ENCODE measurements at regions not wholly inside any gene's neighbourhood (a gene's known extent, or its start where the extent isn't known, plus 50 kb on each side); places are given as distances from the start of the nearest gene placed in this dataset.

GRCh38 chr14:37695866-37696265 is 100.4 kb downstream of the TTC6 start:
- DNase-seq, result no peak
- H3K4me3 Mint-ChIP-seq (ENCODE audit: low read depth, unreplicated experiment), result no peak overlapping the region
- intact Hi-C loops (cut with micrococcal nuclease; ENCODE audit: unreplicated experiment), result loop anchor here (5.0 kb wide), 1 partner anchor 449 kb away; no protein-coding TSS in a partner anchor
- H3K4me1 Mint-ChIP-seq (ENCODE audit: low read depth, unreplicated experiment), result peaks cover 37% of the 10 kb centered on the region
- no peak for TF ChIP-seq CTCF (IDR thresholded peaks at IDR 0.05; ENCODE audit: unreplicated experiment)
- CTCF ChIA-PET, result no interaction called here
- H3K27ac Mint-ChIP-seq (ENCODE audit: unreplicated experiment), result peak overlapping the region; percentile 18
- H3K27me3 Mint-ChIP-seq (ENCODE audit: unreplicated experiment), result no peaks in the 10 kb centered on the region
- no TSS peak for BruUV-seq (replicated peaks)
- H3K9me3 Mint-ChIP-seq (ENCODE audit: low read depth, unreplicated experiment), result peaks cover 14% of the 10 kb centered on the region
- no peaks in the 10 kb centered on the region for H3K36me3 Mint-ChIP-seq (ENCODE audit: insufficient read depth, unreplicated experiment)

GRCh38 chr14:37697489-37698121 is 102.2 kb downstream of the TTC6 start:
- peak overlapping the region; percentile 27 for H3K27ac Mint-ChIP-seq (ENCODE audit: unreplicated experiment)
- no TSS peak for BruUV-seq (replicated peaks)
- intact Hi-C loops (cut with micrococcal nuclease; ENCODE audit: unreplicated experiment), result loop anchor here (2.0 to 5.0 kb wide), 2 partner anchors 101 to 450 kb away; no protein-coding TSS in a partner anchor
- no peaks in the 10 kb centered on the region for H3K36me3 Mint-ChIP-seq (ENCODE audit: insufficient read depth, unreplicated experiment)
- DNase-seq, result no peak
- peaks cover 38% of the 10 kb centered on the region for H3K4me1 Mint-ChIP-seq (ENCODE audit: low read depth, unreplicated experiment)
- CTCF ChIA-PET, result interaction anchor here (0.7 to 1.6 kb wide), 4 partner anchors 16 to 177 kb away, joined by 3 to 4 read pairs (median 4); no protein-coding TSS in a partner anchor
- H3K4me3 Mint-ChIP-seq (ENCODE audit: low read depth, unreplicated experiment), result no peak overlapping the region
- TF ChIP-seq CTCF (IDR thresholded peaks at IDR 0.05; ENCODE audit: unreplicated experiment), result no peak
- H3K9me3 Mint-ChIP-seq (ENCODE audit: low read depth, unreplicated experiment), result peaks cover 8% of the 10 kb centered on the region
- H3K27me3 Mint-ChIP-seq (ENCODE audit: unreplicated experiment), result no peaks in the 10 kb centered on the region

- CTCF ChIA-PET, result interaction anchor here (1.6 kb wide), 1 partner anchor 175 kb away, joined by 4 read pairs; no protein-coding TSS in a partner anchor
- intact Hi-C loops (cut with micrococcal nuclease; ENCODE audit: unreplicated experiment), result loop anchor here (2.0 to 5.0 kb wide), 2 partner anchors 102 to 452 kb away; no protein-coding TSS in a partner anchor
- peak overlapping the region; percentile 57 for H3K27ac Mint-ChIP-seq (ENCODE audit: unreplicated experiment)
Measured at GRCh38 chr14:37698840-37699777, 103.7 kb downstream of the TTC6 start.

More at GRCh38 chr14:37698840-37699777, 103.7 kb downstream of the TTC6 start:
- H3K4me1 Mint-ChIP-seq (ENCODE audit: low read depth, unreplicated experiment), result peaks cover 38% of the 10 kb centered on the region
- no peaks in the 10 kb centered on the region for H3K27me3 Mint-ChIP-seq (ENCODE audit: unreplicated experiment)
- DNase-seq, result no peak
- H3K4me3 Mint-ChIP-seq (ENCODE audit: low read depth, unreplicated experiment), result no peak overlapping the region
- no peak for TF ChIP-seq CTCF (IDR thresholded peaks at IDR 0.05; ENCODE audit: unreplicated experiment)
- BruUV-seq (replicated peaks), result no TSS peak
- H3K36me3 Mint-ChIP-seq (ENCODE audit: insufficient read depth, unreplicated experiment), result no peaks in the 10 kb centered on the region
- peaks cover 2% of the 10 kb centered on the region for H3K9me3 Mint-ChIP-seq (ENCODE audit: low read depth, unreplicated experiment)

All from Calu3 (cell line).